H1 (cell line): ENCODE measurements at regions not wholly inside any gene's neighbourhood (a gene's known extent, or its start where the extent isn't known, plus 50 kb on each side); places are given as distances from the start of the nearest gene placed in this dataset.
A peak's percentile ranks its signal among the peaks of the same experiment; 100 is the strongest.

ENCODE experiments used
- CTCF ChIA-PET: fragments of 300-600 bp; sonication (Branson Sonifier 250); formaldehyde crosslinking; loops from one replicate; lab custom pipeline; 2021; ENCODE audit not compliant: partially characterized antibody; lab: Charles Lee
- POLR2A ChIA-PET: fragments of 300-600 bp; sonication (Branson Sonifier 250); formaldehyde crosslinking; loops from one replicate; lab custom pipeline; 2021; ENCODE audit warnings: inconsistent platforms; ENCODE audit not compliant: partially characterized antibody; lab: Charles Lee
- DNase-seq, 2 experiments: peaks; one replicate each; pipeline versions ENCODE4 v3.0.0 to v3.0.0-alpha.2; 2010 to 2022; ENCODE audit warnings: low spot score in 2 of 2, low read depth in 1 of 2, mixed read lengths in 1 of 2
- FAIRE-seq: peaks from 2 replicates; lab custom pipeline; 2011; peaks lifted over from hg19 to GRCh38; lab: Jason Lieb, UNC
- H2AFZ ChIP-seq: 2 replicates; pipeline ENCODE4 v1.8.1; 2012; ENCODE audit warnings: low read length, inconsistent platforms
- H2AK5ac ChIP-seq: 2 replicates; pipeline ENCODE4 v1.6.1; 2013; ENCODE audit warnings: low read depth, low read length
- H2BK120ac ChIP-seq: replicated peaks from 2 replicates; pipeline ENCODE3; 2013; ENCODE audit warnings: low read depth, low read length, inconsistent platforms
- H2BK12ac ChIP-seq: 2 replicates; pipeline ENCODE4 v1.6.1; 2013; ENCODE audit warnings: low read depth, low read length
- H2BK15ac ChIP-seq: 2 replicates; pipeline ENCODE4 v1.6.1; 2013; ENCODE audit warnings: low read length
- H2BK20ac ChIP-seq: 2 replicates; pipeline ENCODE4 v1.6.1; 2013; ENCODE audit warnings: low read length
- H2BK5ac ChIP-seq: 2 replicates; pipeline ENCODE4 v1.6.1; 2013; ENCODE audit warnings: low read depth, low read length
- H3K14ac ChIP-seq: 2 replicates; pipeline ENCODE4 v1.6.1; 2013; ENCODE audit warnings: inconsistent platforms; ENCODE audit not compliant: insufficient read length
- H3K18ac ChIP-seq: 2 replicates; pipeline ENCODE4 v1.6.1; 2013; ENCODE audit warnings: low read length; ENCODE audit errors: extremely low read depth
- H3K23ac ChIP-seq: 2 replicates; pipeline ENCODE4 v1.6.1; 2013; ENCODE audit warnings: inconsistent platforms; ENCODE audit not compliant: insufficient read length
- H3K23me2 ChIP-seq: 2 replicates; pipeline ENCODE4 v1.6.1; 2013; ENCODE audit warnings: low read depth, low read length
- H3K27ac ChIP-seq: 2 replicates; pipeline ENCODE4 v1.6.1; 2011; ENCODE audit warnings: low read depth, low read length, inconsistent platforms
- H3K27me3 ChIP-seq, 4 experiments: replicated peaks in 1 of 4; 1 replicate in 1 of 4; 2 replicates in 3 of 4; pipeline versions ENCODE4 v1.6.1 to v1.8.1; 2011 to 2013; ENCODE audit warnings: low read length in 3 of 4, mild to moderate bottlenecking in 3 of 4, inconsistent platforms in 2 of 4, mixed read lengths in 2 of 4, moderate library complexity in 1 of 4; ENCODE audit not compliant: control insufficient read depth in 3 of 4, insufficient read depth in 3 of 4; ENCODE audit errors: extremely low read depth in 1 of 4
- H3K36me3 ChIP-seq, 4 experiments: 2 replicates each; pipeline versions ENCODE4 v1.6.1 to v1.8.1; 2011 to 2013; ENCODE audit warnings: mild to moderate bottlenecking in 4 of 4, low read length in 3 of 4, moderate library complexity in 2 of 4, control low read depth in 1 of 4, inconsistent platforms in 1 of 4; ENCODE audit not compliant: insufficient read depth in 4 of 4, control insufficient read depth in 2 of 4
- H3K4ac ChIP-seq: replicated peaks from 2 replicates; pipeline ENCODE3; 2013; ENCODE audit warnings: low read length, low read depth, mixed read lengths, inconsistent platforms; ENCODE audit not compliant: insufficient read length
- H3K4me1 ChIP-seq, 4 experiments: replicated peaks in 1 of 4; 1 replicate in 1 of 4; 2 replicates in 3 of 4; pipeline versions ENCODE4 v1.6.1 to v1.8.1; 2011 to 2013; ENCODE audit warnings: low read length in 3 of 4, inconsistent platforms in 2 of 4, mixed read lengths in 1 of 4; ENCODE audit not compliant: insufficient read depth in 4 of 4, control insufficient read depth in 3 of 4
- H3K4me2 ChIP-seq, 2 experiments: 2 replicates each; pipeline versions ENCODE4 v1.6.1 to v1.8.1; 2011 to 2013; ENCODE audit warnings: low read depth in 2 of 2, low read length in 2 of 2, control low read depth in 1 of 2, inconsistent platforms in 1 of 2, mild to moderate bottlenecking in 1 of 2; ENCODE audit not compliant: insufficient read depth in 1 of 2
- H3K4me3 ChIP-seq, 4 experiments: fragments of 200-600, 300-600 bp in 1 of 4; sonication (generic), shearing (Covaris generic), sonication (Bioruptor Twin) in 1 of 4; 2 replicates each; pipeline versions ENCODE4 v1.5.1 to v1.8.1; 2011 to 2016; ENCODE audit warnings: low read length in 4 of 4, low read depth in 3 of 4, control low read depth in 2 of 4, inconsistent platforms in 2 of 4, mild to moderate bottlenecking in 2 of 4, mixed read lengths in 1 of 4, moderate library complexity in 1 of 4; ENCODE audit not compliant: insufficient read depth in 2 of 4; ENCODE audit errors: extremely low read depth in 1 of 4
- H3K56ac ChIP-seq: replicated peaks from 2 replicates; pipeline ENCODE3; 2013; ENCODE audit warnings: low read depth, mild to moderate bottlenecking, mixed read lengths, low read length, inconsistent platforms; ENCODE audit not compliant: insufficient read length
- H3K79me1 ChIP-seq: 2 replicates; pipeline ENCODE4 v1.6.1; 2013; ENCODE audit warnings: low read depth, low read length, control low read depth
- H3K79me2 ChIP-seq, 2 experiments: 2 replicates each; pipeline versions ENCODE4 v1.6.1 to v1.8.1; 2012 to 2013; ENCODE audit warnings: low read length in 2 of 2, mild to moderate bottlenecking in 2 of 2, inconsistent platforms in 1 of 2; ENCODE audit not compliant: insufficient read depth in 2 of 2, control insufficient read depth in 1 of 2
- H3K9ac ChIP-seq, 4 experiments: replicated peaks in 1 of 4; 1 replicate in 1 of 4; 2 replicates in 3 of 4; pipeline versions ENCODE4 v1.6.1 to v1.8.1; 2011 to 2013; ENCODE audit warnings: low read depth in 3 of 4, low read length in 3 of 4, control low read depth in 2 of 4, mild to moderate bottlenecking in 2 of 4, moderate library complexity in 2 of 4, inconsistent platforms in 1 of 4; ENCODE audit errors: extremely low read depth in 1 of 4
- H3K9me3 ChIP-seq, 2 experiments: 2 replicates each; pipeline versions ENCODE4 v1.6.1 to v1.8.1; 2012 to 2013; ENCODE audit warnings: mild to moderate bottlenecking in 2 of 2, moderate library complexity in 2 of 2, control low read depth in 1 of 2, inconsistent platforms in 1 of 2, low read depth in 1 of 2, low read length in 1 of 2, mixed read lengths in 1 of 2; ENCODE audit not compliant: insufficient read depth in 2 of 2
- H4K20me1 ChIP-seq, 2 experiments: replicated peaks in 1 of 2; 2 replicates each; pipeline versions ENCODE3 to v1.8.1; 2011 to 2013; ENCODE audit warnings: inconsistent platforms in 2 of 2, low read length in 2 of 2, mild to moderate bottlenecking in 1 of 2; ENCODE audit not compliant: insufficient read depth in 2 of 2, control insufficient read depth in 1 of 2
- H4K5ac ChIP-seq: 2 replicates; pipeline ENCODE4 v1.6.1; 2013; ENCODE audit warnings: low read length, low read depth, mixed read lengths, inconsistent platforms; ENCODE audit not compliant: insufficient read length
- H4K8ac ChIP-seq: 2 replicates; pipeline ENCODE4 v1.8.0; 2013; ENCODE audit warnings: mild to moderate bottlenecking, moderate library complexity, low read length, inconsistent platforms; ENCODE audit not compliant: insufficient read depth; ENCODE audit errors: extremely low read depth
- H4K91ac ChIP-seq: replicated peaks from 2 replicates; pipeline ENCODE3; 2013; ENCODE audit warnings: low read length, mixed read lengths, inconsistent platforms; ENCODE audit not compliant: insufficient read length
- ASH2L ChIP-seq: fragments of 200-600, 300-600 bp; sonication (generic); IDR thresholded peaks from one replicate; pipeline ENCODE4 v1.7.1; 2017; ENCODE audit warnings: low read length
- CTBP2 ChIP-seq: IDR thresholded peaks from 2 replicates; pipeline ENCODE4 v1.7.0; 2011; ENCODE audit warnings: borderline replicate concordance, mild to moderate bottlenecking, moderate library complexity, mixed read lengths, low read length; ENCODE audit not compliant: insufficient read depth, insufficient read length
- GABPA ChIP-seq: IDR thresholded peaks from 2 replicates; pipeline ENCODE4 v1.6.1; 2011; ENCODE audit warnings: mild to moderate bottlenecking, low read length, moderate library complexity, borderline replicate concordance; ENCODE audit not compliant: insufficient read depth
- SP1 ChIP-seq: IDR thresholded peaks from 2 replicates; pipeline ENCODE4 v1.6.1; 2011; ENCODE audit warnings: low read depth, low read length
- SUZ12 ChIP-seq: fragments of 200-600 bp; sonication (generic); IDR thresholded peaks from 2 replicates; pipeline ENCODE4 v1.6.1; 2012; ENCODE audit warnings: mild to moderate bottlenecking, inconsistent platforms, low read length, moderate library complexity, mixed read lengths
- TBP ChIP-seq: IDR thresholded peaks from 2 replicates; pipeline ENCODE4 v1.6.1; 2011; ENCODE audit warnings: low read depth, low read length, improper control_type of control experiment
- WGBS, 2 experiments: shearing (Covaris generic) in 1 of 2; methylation state at CpG; one replicate each; pipeline versions ENCODE4 v1.1.6 to v1.1.7; 2013 to 2015; ENCODE audit warnings: low lambda C conversion rate in 2 of 2, mixed read lengths in 2 of 2, inconsistent platforms in 1 of 2, low coverage in 1 of 2, missing lambda C conversion rate in 1 of 2; ENCODE audit not compliant: insufficient replicate concordance in 2 of 2, insufficient coverage in 1 of 2, insufficient read length in 1 of 2; ENCODE audit errors: extremely low coverage in 1 of 2, missing lambda C conversion rate in 1 of 2; 5-methylcytosine and 5-hydroxymethylcytosine counted together
- TF ChIP-seq, protein P1 (sequence below): IDR thresholded peaks from 2 replicates; pipeline ENCODE4 v1.6.1; 2012; ENCODE audit warnings: low read length, inconsistent platforms

DNA sequence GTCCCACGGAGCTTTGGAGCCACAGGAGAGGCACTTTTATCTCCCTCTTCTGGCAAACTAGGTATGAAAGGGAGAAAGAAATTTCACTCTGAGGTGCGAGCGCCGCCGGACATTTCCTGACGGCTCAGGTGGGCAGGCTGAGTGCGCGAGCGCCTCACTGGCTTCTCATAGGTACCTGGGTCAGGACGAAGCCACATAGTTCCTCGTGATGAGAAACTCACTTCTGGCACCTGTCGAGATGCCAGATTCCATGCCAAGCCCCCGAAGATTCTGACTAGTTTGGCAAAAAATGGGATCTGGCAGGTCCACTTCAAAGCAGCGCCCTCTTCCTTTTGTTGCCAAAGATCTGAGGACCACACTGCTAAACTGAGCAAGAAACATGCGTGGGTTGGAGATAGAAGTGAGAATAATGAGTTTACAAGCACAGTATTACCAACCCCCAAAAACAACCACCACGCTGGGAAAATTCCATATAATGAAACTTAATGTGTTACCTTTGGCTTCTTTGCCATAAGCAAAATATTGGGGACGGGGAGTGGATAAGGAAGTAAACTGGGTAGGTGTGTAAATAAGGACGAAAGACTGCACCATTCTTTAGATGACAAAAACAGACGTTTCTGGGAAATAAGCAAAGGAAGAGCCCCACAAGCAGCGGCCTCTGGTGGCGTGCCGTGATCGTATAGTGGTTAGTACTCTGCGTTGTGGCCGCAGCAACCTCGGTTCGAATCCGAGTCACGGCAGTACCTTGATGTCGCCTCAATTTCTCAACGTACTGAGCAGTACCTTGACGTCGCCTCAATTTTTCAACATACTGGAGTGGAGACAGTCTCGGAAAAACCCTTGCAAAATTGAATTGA is 89.8 kb upstream of the PRSS16 start:
- Histone ChIP-seq H2BK20ac (no peak overlapping the region), H3K27ac (no peak overlapping the region), H2AFZ (peak overlapping the region; percentile 78), H3K14ac (no peak overlapping the region), H3K79me1 (no peaks in the 10 kb centered on the region), H3K4ac (no peak overlapping the region), H4K20me1 (no peaks in the 10 kb centered on the region), H2BK12ac (no peak overlapping the region), H3K9me3 (no peaks in the 10 kb centered on the region), H3K79me2 (no peaks in the 10 kb centered on the region), H3K23ac (no peak overlapping the region), H2BK15ac (no peak overlapping the region), H3K36me3 (no peaks in the 10 kb centered on the region), H3K4me3 (peak overlapping the region; percentile 74 to 85 (median 84)), H4K5ac (no peak overlapping the region), H3K4me2 (peak overlapping the region; percentile 73 to 76), H2BK120ac (no peak overlapping the region), H4K91ac (no peak overlapping the region), H3K56ac (no peak overlapping the region), H3K18ac (no peak overlapping the region; the same call in none of the 2 replicates), H2BK5ac (no peak overlapping the region), H3K4me1 (peaks cover 2 to 11% (median 7%) of the 10 kb centered on the region in 4 experiments; a peak in 5 of 7 replicates), H3K27me3 (no peaks in the 10 kb centered on the region), H2AK5ac (no peak overlapping the region), H3K23me2 (peaks cover 9% of the 10 kb centered on the region; the same call in 1 of the 2 replicates), H4K8ac (no peak overlapping the region), H3K9ac (peak overlapping the region in 2 of 4 experiments; percentile 25 to 26; a peak in 3 of 7 replicates)
- ChIA-PET CTCF (interaction anchor here (0.8 to 1.3 kb wide), 4 partner anchors 10 to 640 kb away, joined by 3 to 5 read pairs (median 4); no protein-coding TSS in a partner anchor), POLR2A (interaction anchor here (1.2 to 21.6 kb wide), 8 partner anchors 10 to 873 kb away, joined by 3 to 587 read pairs (median 14); a partner anchor contains a TSS)
- WGBS, 2 experiments = 7% methylated on average over 34 of the region's 34 CpGs; no CpG with 5 or more reads in 1 of the 2 experiments
- peak in 1 of 2 experiments; percentile 77 for DNase-seq
- peak; percentile 7 for FAIRE-seq
- no peak for TF ChIP-seq SUZ12
- TF ChIP-seq, protein P1, sequence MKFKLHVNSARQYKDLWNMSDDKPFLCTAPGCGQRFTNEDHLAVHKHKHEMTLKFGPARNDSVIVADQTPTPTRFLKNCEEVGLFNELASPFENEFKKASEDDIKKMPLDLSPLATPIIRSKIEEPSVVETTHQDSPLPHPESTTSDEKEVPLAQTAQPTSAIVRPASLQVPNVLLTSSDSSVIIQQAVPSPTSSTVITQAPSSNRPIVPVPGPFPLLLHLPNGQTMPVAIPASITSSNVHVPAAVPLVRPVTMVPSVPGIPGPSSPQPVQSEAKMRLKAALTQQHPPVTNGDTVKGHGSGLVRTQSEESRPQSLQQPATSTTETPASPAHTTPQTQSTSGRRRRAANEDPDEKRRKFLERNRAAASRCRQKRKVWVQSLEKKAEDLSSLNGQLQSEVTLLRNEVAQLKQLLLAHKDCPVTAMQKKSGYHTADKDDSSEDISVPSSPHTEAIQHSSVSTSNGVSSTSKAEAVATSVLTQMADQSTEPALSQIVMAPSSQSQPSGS = peak; percentile 30; the same call in 1 of the 2 replicates
- TF ChIP-seq GABPA = no peak
- no peak for TF ChIP-seq SP1
- TF ChIP-seq TBP = peak; percentile 98
- peak; percentile 56 for TF ChIP-seq ASH2L
- no peak for TF ChIP-seq CTBP2
